Bone marrow (tissue), 2 donors: ENCODE measurements at regions not wholly inside any gene's neighbourhood (a gene's known extent, or its start where the extent isn't known, plus 50 kb on each side); places are given as distances from the start of the nearest gene placed in this dataset.

ENCODE experiments used
- DNase-seq, 2 donors: peaks; one replicate each; lab custom pipeline; 2025; lab: John Stamatoyannopoulos, UW

GRCh38 chr9:82216435-82216834 lies 227.9 kb downstream of the SPATA31D1 start:
- no peak for DNase-seq

- no peak for DNase-seq
These were observed 234.9 kb downstream of the SPATA31D1 start for GRCh38 chr9:82223442-82223841.

- DNase-seq = no peak
These were observed 242.8 kb downstream of the SPATA31D1 start for GRCh38 chr9:82231411-82231810.

GRCh38 chr9:82234160-82234943 lies 245.8 kb downstream of the SPATA31D1 start:
- DNase-seq = peak in 1 of 2 donors; percentile 37

- no peak for DNase-seq
These were observed 253.9 kb downstream of the SPATA31D1 start for GRCh38 chr9:82242285-82242963.

- DNase-seq = peak in 1 of 2 donors; percentile 66
These were observed 258.7 kb downstream of the SPATA31D1 start for GRCh38 chr9:82247318-82247717.

- DNase-seq = no peak
These were observed 263.5 kb downstream of the SPATA31D1 start for GRCh38 chr9:82252116-82252515.

- no peak for DNase-seq
These were observed 266.2 kb downstream of the SPATA31D1 start for GRCh38 chr9:82254646-82255367.

GRCh38 chr9:82255481-82256176 lies 267.1 kb downstream of the SPATA31D1 start:
- no peak for DNase-seq

- DNase-seq = no peak
These were observed 272.1 kb downstream of the SPATA31D1 start for GRCh38 chr9:82260691-82261090.

GRCh38 chr9:82263619-82264018 lies 275.0 kb downstream of the SPATA31D1 start:
- DNase-seq = no peak

GRCh38 chr9:82271106-82271561 lies 282.6 kb downstream of the SPATA31D1 start:
- DNase-seq = no peak

GRCh38 chr9:82273121-82273520 lies 284.5 kb downstream of the SPATA31D1 start:
- DNase-seq = no peak

GRCh38 chr9:82275258-82275927 lies 286.8 kb downstream of the SPATA31D1 start:
- no peak for DNase-seq

- DNase-seq = no peak
These were observed 292.5 kb downstream of the SPATA31D1 start for GRCh38 chr9:82281066-82281465.

- DNase-seq = no peak
These were observed 296.2 kb downstream of the SPATA31D1 start for GRCh38 chr9:82284758-82285157.

- DNase-seq = no peak
These were observed 306.6 kb downstream of the SPATA31D1 start for GRCh38 chr9:82295181-82295580.

- DNase-seq = no peak
These were observed 311.3 kb downstream of the SPATA31D1 start for GRCh38 chr9:82299870-82300269.

GRCh38 chr9:82302968-82303655 lies 314.5 kb downstream of the SPATA31D1 start:
- no peak for DNase-seq

GRCh38 chr9:82308836-82309235 lies 320.3 kb downstream of the SPATA31D1 start:
- DNase-seq = no peak

- no peak for DNase-seq
These were observed 325.1 kb downstream of the SPATA31D1 start for GRCh38 chr9:82313697-82314096.
